ENCODE measurements at regions not wholly inside any gene's neighbourhood (a gene's known extent, or its start where the extent isn't known, plus 50 kb on each side); places are given as distances from the start of the nearest gene placed in this dataset.

- TF ChIP-seq CTCF (IDR thresholded peaks at IDR 0.05): no peak
- TF ChIP-seq ZFX (IDR thresholded peaks at IDR 0.05; ENCODE audit: borderline replicate concordance): no peak
Observed at GRCh38 chr4:96173756-96174155, 333.9 kb downstream of the PDHA2 start.

Measured in 22Rv1 (cell line).